ENCODE measurements at regions not wholly inside any gene's neighbourhood (a gene's known extent, or its start where the extent isn't known, plus 50 kb on each side); places are given as distances from the start of the nearest gene placed in this dataset.

DNA sequence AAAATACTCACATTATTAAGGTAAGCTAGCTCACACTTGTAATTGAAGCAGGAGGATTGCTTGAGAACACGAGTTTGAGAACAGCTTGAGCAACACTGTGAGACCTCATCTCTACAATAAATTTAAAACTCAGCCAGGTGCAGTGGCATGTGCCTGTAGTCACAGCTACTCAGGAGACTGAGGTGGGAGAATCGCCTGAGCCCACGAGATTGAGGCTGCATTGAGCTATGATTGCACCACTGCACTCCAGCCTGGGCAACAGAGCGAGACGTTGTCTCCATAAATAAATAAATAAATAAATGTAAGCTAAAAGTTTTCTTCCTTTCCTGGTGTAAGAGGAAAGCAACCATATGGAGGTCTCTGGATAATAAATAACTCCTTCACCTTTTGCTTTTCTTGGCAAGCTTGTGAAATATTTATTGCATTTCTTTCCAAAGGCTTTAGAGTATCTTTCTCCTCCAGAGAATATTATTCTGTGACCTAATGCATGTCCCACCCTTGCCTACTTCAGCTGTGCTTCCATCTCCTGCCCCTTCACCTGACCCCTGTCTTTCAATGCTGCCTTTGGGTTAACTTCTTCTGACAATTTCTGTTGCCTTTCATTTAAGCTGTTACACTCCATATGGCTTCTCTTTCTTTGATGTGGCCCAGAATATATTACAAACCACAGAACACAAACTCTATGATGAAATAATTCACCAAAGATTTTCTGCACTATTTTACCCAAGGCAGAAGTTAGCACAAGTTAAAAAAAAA lies 280.7 kb upstream of the RND3 start:
- Histone ChIP-seq H2AFZ (no peak overlapping the region), H3K27ac (no peak overlapping the region), H4K20me1 (ENCODE audit: insufficient read depth, poor library complexity, severe bottlenecking) (no peaks in the 10 kb centered on the region), H3K36me3 (replicated peaks; ENCODE audit: insufficient read depth, low read depth) (no peaks in the 10 kb centered on the region), H3K27me3 (no peaks in the 10 kb centered on the region), H3K79me2 (no peaks in the 10 kb centered on the region), H3K9me2 (replicated peaks; ENCODE audit: insufficient read depth) (no peaks in the 10 kb centered on the region), H3K9me3 (ENCODE audit: low read depth) (no peaks in the 10 kb centered on the region), H3K4me1 (ENCODE audit: insufficient read depth) (no peaks in the 10 kb centered on the region), H3K4me2 (no peak overlapping the region), H3K4me3 (no peak overlapping the region)
- DNase-seq (ENCODE audit: low spot score) = no peak
- TF ChIP-seq EZH2phosphoT487 (IDR thresholded peaks at IDR 0.05; ENCODE audit: low read depth, severe bottlenecking, unreplicated experiment) = no peak
- no peak for TF ChIP-seq EZH2 (IDR thresholded peaks at IDR 0.05; ENCODE audit: borderline replicate concordance)
- TF ChIP-seq, protein P1, sequence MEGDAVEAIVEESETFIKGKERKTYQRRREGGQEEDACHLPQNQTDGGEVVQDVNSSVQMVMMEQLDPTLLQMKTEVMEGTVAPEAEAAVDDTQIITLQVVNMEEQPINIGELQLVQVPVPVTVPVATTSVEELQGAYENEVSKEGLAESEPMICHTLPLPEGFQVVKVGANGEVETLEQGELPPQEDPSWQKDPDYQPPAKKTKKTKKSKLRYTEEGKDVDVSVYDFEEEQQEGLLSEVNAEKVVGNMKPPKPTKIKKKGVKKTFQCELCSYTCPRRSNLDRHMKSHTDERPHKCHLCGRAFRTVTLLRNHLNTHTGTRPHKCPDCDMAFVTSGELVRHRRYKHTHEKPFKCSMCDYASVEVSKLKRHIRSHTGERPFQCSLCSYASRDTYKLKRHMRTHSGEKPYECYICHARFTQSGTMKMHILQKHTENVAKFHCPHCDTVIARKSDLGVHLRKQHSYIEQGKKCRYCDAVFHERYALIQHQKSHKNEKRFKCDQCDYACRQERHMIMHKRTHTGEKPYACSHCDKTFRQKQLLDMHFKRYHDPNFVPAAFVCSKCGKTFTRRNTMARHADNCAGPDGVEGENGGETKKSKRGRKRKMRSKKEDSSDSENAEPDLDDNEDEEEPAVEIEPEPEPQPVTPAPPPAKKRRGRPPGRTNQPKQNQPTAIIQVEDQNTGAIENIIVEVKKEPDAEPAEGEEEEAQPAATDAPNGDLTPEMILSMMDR (IDR thresholded peaks at IDR 0.05; ENCODE audit: poor library complexity) = no peak
- 81% methylated on average over 5 of the region's 5 CpGs for WGBS (ENCODE audit: low lambda C conversion rate, missing lambda C conversion rate)

DNA sequence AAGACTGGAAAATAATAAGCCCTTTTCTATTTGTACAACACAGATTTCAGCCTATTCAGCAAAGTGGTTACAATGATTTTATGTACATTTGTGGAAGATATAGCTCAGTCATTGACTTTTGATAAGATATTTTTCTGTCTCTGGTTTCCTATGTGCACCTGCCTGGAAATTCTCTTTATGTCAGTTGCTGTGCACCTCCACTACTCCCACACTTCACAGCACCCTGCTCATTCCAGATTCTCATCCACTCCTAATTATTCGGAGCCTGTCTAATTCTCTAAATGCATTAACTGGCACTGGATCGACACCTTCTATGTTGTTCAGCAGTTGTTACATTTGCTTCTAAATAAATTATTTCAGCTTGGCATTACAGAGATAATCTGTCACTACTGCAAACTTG lies 275.1 kb upstream of the RND3 start:
- DNase-seq (ENCODE audit: low spot score) = no peak
- WGBS (ENCODE audit: low lambda C conversion rate, missing lambda C conversion rate) = 48% methylated on average over 2 of the region's 2 CpGs
- no peak overlapping the region for H3K4me3 ChIP-seq

DNA sequence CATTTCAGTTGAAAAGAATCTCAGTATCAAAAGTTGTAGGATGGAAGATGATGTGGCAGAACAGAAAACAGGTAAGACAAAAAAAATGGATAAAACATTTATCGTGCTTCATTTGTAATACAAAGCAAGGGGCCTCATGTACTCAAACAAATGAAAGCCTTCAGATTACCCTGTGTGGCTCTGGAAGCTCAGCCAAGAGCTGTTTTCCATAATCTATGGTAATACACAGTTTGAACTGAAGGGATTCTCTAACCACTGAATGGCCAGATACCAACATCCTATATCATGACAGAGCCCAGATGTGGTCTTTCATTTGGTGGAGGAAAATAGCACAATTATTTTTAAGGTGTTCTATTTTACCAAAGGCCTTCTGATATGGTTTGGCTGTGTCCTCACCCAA lies 272.1 kb upstream of the RND3 start:
- TF ChIP-seq EZH2phosphoT487 (IDR thresholded peaks at IDR 0.05; ENCODE audit: low read depth, severe bottlenecking, unreplicated experiment) = no peak
- TF ChIP-seq EZH2 (IDR thresholded peaks at IDR 0.05; ENCODE audit: borderline replicate concordance) = no peak
- TF ChIP-seq, protein P1 (IDR thresholded peaks at IDR 0.05; ENCODE audit: poor library complexity) = no peak
- Histone ChIP-seq H3K4me3 (no peak overlapping the region), H3K79me2 (no peaks in the 10 kb centered on the region), H2AFZ (no peak overlapping the region), H3K36me3 (replicated peaks; ENCODE audit: insufficient read depth, low read depth) (no peaks in the 10 kb centered on the region), H3K9me2 (replicated peaks; ENCODE audit: insufficient read depth) (no peaks in the 10 kb centered on the region), H3K27me3 (no peaks in the 10 kb centered on the region), H3K4me1 (ENCODE audit: insufficient read depth) (no peaks in the 10 kb centered on the region), H4K20me1 (ENCODE audit: insufficient read depth, poor library complexity, severe bottlenecking) (no peaks in the 10 kb centered on the region), H3K4me2 (no peak overlapping the region), H3K9me3 (ENCODE audit: low read depth) (no peaks in the 10 kb centered on the region), H3K27ac (no peak overlapping the region)
- no peak for DNase-seq (ENCODE audit: low spot score)
- WGBS (ENCODE audit: low lambda C conversion rate, missing lambda C conversion rate) = 0% methylated on average over 1 of the region's 1 CpG

More for the DNA sequence above, 275.1 kb upstream of the RND3 start:
- Histone ChIP-seq H3K79me2 (no peaks in the 10 kb centered on the region), H3K9me2 (replicated peaks; ENCODE audit: insufficient read depth) (no peaks in the 10 kb centered on the region), H3K36me3 (replicated peaks; ENCODE audit: insufficient read depth, low read depth) (no peaks in the 10 kb centered on the region), H3K9me3 (ENCODE audit: low read depth) (no peaks in the 10 kb centered on the region), H3K4me1 (ENCODE audit: insufficient read depth) (no peaks in the 10 kb centered on the region), H3K4me2 (no peak overlapping the region), H3K27ac (no peak overlapping the region), H3K27me3 (no peaks in the 10 kb centered on the region), H2AFZ (no peak overlapping the region), H4K20me1 (ENCODE audit: insufficient read depth, poor library complexity, severe bottlenecking) (no peaks in the 10 kb centered on the region)
- TF ChIP-seq EZH2phosphoT487 (IDR thresholded peaks at IDR 0.05; ENCODE audit: low read depth, severe bottlenecking, unreplicated experiment) = no peak
- TF ChIP-seq EZH2 (IDR thresholded peaks at IDR 0.05; ENCODE audit: borderline replicate concordance) = no peak
- TF ChIP-seq, protein P1 (IDR thresholded peaks at IDR 0.05; ENCODE audit: poor library complexity) = no peak
